NCI-H1694 treated with DMSO at 0.1 percent for 48 hours (cell line): ENCODE measurements at regions not wholly inside any gene's neighbourhood (a gene's known extent, or its start where the extent isn't known, plus 50 kb on each side); places are given as distances from the start of the nearest gene placed in this dataset.

Experiments
- DNase-seq: peaks from one replicate; lab custom pipeline; 2025; lab: John Stamatoyannopoulos, UW

DNA sequence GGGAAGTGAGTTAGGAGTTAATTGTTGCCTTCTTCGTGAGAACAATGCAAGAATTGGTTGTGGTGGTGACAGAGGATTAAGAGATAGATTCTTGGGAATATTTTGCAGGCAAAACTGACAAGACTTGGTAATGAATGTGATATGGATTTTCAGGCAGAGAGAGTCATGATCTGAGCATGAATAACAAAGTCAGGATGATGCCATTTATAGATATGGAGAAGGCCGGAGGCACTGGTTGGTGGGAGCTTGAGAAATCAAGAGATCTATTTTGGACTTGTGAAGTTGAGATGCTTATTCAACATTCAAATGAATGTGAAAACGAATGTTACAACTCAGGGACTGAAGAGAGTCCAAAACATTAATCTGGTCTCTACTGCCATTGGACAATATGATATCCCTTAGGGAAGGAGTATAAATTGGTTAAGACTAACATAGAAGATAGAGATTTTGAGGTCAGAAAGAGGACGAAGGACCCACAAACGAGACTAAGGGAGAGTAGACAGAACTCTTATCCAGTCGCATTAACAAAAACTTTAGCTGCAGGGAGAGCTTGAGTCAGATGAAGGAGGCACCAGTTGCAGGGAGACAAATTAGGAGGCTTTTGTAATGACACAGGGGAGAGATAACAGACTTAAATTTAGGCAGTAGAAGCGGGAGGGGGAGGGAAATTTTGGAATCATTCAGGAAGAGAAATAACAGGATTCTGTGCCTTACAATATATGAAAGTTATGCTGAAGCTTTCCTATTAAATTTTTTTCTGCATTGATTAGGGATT lies 1090.6 kb downstream of the GALC start:
- no peak for DNase-seq

DNA sequence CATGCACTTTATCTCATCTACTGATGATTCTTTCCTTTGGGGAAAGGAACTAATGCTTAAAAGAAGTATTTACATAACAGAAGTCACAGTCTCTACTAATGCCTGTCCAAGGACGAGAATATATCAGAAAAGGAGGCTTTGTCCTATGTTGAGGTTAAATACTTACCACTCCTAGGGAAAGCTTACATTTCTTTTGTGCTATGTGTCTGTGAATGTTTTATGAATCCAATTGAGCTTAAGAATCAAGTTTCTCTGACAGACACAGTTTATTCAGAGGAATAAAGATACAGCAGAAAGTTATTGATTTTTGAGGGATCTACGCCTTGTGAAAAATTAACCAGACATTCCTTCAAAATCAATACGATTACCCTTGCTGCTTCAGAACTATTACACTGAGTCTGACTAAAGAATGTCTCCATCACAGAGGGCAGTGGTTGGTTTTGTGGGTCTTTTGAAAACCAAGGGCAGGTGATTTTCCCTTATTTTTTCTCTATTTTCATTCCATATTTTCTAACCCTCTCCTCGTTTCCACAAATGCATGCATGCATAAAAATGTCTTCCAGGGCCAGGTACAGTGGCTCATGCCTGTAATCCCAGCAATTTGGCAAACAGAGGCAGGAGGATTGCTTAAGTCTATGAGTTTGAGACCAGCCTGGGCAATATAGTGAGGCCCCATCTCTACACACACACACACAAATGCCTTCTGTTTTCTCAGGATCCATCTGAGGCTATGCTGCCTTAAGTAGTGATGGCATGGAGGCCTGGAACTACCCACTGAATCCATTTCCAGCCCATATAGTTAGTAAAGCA lies 1095.1 kb downstream of the GALC start:
- no peak for DNase-seq

DNA sequence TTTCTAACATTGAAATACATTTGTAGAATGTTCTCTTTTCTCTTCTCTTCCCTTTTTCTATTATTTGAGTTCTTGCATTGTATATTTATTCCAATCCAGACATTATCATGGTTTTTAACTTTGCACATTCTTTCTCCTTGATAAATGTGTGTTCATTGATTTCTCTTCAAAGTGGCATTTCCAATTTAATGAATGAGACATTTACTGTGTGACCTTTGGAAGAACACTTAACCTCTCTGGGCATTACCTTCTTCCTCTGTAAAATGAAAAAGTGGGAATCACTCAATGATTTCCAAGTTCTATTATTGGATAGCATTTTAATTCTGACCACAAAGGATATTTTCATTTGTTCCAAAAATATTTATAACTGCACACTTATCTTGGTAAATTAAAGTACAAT lies 1095.8 kb downstream of the GALC start:
- no peak for DNase-seq

DNA sequence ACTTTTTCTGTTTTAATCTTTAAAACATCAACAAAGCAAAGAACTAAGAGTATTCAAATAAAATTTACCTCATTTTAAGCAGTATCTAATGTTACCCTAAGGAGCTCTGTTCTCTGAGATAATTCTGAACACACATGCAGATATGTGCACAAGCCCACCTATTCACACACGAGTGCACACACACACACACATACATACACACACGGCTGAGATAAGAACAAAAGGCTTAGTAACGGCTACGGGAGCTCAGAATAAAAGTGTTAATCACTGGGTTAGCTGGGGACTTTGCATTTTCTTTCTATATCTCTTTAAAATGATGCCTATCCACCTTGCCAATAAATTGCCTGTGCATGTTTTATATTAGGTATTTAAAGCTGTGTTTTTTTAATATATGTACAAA lies 1096.3 kb downstream of the GALC start:
- no peak for DNase-seq

DNA sequence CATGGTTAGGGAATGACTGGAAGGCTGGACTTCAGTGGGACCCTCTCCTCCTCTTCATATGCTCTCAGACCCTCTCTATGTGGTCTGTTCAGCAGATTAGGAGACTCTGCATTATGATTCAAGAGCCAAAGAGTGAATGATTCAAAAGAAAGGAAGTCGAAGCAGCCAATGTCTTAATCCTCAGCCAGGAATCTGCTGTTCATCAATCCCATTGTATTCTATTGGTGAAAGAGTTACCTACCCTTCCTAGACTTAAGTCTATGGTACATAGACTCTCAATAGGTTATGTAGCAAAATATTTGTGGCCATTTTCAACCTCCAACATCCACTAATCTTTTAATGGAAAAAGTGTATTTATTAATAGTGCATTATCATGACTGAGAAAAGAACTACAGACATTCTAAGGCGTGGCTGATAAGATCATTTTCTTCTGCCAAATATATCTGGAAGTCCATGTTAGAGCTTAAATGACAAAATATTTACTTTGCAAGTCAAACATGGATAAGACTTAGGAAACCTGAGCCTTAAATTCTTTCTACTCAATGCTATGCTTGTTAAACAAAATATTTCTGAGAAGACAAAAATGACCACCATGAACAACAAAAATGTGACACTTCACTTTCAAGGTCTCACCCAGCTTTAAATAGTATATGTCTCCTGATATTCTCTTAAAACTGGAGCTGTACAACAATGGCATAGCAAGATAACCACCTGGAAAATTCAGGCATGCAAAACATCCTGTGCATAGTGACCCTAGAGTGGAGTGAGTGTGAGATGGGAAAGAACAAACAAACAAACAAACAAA lies 1100.6 kb downstream of the GALC start:
- DNase-seq = no peak

DNA sequence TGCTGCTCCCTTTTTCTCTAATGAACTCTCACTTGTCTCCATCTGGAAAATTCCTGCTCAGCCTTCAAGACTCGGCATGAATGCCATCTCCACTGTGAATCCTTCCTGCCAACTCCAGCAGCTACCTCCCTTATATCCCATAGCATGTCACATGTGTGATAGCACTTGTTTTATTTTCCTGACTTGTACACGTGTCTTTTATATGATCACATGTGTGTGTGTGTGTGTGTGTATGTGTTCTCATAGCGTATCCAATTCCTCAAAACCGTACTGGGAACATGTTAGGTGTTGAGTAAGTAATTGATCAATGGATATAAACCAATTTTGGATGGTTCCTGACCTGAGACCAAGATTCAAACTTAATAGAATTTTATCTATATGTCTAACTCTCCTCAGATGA lies 1107.7 kb downstream of the GALC start:
- no peak for DNase-seq

DNA sequence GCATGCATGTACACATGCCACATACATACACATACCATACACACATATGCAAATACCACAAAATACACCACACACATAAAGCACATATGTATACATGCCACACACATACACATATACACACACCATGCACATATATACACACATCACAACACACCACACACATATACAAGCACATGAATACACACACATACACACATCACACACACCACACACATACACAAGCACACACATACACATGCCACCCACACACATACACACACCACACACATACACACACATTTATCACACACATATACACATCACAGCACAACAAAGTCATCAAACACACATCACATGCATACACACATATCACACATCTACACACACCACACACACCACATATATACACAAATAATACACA lies 1108.5 kb downstream of the GALC start:
- DNase-seq = no peak

DNA sequence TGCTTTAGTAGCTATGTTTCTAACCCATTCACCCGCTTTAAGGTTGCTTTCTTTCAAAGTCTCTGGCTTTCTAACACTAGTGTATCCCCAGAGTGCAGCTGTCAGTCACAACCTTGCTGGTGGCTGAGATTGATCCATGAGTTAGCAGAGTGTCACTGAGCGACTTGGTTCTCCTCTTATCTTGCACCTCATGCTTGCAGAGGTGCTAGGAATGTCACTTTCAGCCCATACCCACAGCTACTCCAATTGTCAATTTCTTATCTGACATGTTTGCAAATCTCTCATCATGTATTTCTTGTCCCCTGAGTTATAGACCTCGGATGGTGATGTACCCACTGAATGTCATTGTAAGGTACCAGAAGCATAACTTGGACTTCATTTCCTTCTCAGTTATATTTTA lies 1110.2 kb downstream of the GALC start:
- no peak for DNase-seq

DNA sequence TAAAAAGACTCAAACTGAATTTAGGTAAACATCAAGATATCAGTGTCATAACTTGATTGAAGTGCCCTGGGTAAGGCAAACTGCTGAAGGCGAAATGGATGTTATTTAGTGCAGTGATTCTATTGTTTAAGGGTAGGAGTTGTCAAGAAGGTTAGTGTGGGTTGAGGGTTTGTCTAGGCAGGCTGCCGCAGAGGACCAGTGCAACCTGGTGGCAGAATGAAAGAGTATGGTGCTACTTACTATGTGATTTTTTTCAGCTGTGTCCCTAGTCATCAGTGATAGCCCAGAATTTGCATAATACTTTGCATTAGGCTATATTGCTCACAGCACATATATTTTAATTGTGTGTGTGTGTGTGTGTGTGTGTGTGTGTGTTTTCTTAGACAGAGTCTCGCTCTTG lies 1127.0 kb downstream of the GALC start:
- no peak for DNase-seq

DNA sequence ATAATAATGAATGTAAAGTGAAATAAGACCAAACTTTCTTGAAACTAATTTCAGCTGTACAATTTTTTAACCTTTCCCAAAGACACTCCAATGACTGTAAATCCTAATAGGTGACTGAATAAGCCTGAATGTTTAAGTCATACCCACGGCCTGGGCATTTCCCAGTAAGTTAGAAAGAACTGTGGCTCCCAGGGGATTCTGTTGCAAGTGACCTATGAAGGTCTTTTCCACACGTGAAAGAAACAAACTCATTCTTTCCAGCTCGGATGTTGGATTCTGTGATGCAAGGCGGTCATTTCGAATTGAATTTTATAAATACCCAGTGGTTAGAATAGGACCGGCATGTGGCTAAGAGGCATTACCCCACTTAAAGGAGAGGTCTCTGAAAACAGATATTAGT lies 1134.4 kb downstream of the GALC start:
- no peak for DNase-seq

DNA sequence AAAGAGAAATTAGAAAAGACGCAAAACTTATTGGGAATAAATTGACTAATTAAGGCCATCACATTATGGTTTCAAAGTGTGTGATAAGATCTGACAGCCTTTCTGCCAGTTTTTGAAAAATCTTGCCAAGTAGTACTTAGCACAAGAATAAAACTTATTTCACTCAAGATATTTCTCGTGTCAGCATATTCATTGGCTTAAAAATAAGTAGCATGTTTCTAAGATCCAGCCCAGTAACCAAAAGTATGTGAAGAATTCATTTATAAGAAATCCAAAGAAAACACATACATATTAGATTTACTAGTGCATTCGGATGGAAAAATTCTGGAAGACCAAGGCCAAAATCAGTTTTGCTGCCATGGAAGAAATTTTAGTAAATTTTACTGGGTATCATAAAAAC lies 1135.0 kb downstream of the GALC start:
- DNase-seq = no peak

DNA sequence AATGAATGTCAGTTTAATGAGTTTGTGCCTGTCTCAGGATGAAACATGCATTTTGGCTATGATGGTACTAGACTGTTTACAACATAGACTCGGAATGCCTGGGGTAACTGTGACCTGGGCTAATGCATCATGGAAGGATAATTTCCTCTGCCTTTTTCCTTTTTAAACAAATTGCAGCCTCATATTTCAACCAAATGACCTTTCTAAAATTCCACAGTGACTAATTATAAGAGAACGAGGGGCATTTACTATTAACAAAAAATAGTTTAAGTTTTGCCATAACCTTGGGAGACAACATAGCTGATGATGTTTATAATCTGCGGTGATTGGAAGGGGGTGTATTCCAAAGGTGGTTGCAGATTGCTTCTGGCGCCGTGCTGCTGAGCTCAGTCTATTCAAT lies 1140.5 kb downstream of the GALC start:
- DNase-seq = no peak

DNA sequence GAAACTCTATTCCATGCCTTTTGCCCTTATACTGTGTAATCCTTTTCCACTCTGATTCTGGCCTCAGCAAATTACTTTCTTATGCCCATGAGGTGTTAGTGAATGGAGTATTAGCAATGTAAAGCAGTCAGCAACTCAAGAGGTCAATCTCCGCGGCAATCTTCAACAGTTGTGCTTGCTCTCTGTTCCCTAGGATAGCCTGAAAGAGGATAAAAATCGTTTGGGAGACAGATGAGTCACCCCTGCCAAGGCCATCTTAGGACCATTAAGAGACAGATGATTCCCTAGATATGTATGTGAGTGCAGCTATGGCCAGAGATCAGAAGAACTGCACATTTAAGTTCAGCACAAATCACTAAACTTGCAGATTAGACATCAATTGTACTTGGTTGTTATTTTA lies 1145.8 kb downstream of the GALC start:
- DNase-seq = no peak

DNA sequence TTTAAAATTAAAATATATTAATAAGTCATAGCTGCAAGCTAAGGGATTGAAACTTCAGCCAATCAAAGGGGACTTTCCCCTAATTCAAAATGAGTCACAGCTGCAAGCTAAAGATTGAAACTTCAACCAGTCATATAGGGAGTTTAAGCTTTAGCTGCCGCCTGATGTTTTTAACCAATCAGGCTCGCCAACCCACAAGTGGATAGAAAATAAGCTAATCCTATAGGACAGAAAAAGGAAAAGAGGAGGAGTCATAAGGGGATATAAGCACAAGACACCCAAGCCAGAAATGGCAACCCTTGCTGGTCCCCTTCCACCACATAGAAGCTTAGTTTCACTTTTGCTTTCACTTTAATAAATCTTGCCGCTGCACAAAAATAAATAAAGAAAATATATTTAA lies 1154.6 kb downstream of the GALC start:
- DNase-seq = no peak

DNA sequence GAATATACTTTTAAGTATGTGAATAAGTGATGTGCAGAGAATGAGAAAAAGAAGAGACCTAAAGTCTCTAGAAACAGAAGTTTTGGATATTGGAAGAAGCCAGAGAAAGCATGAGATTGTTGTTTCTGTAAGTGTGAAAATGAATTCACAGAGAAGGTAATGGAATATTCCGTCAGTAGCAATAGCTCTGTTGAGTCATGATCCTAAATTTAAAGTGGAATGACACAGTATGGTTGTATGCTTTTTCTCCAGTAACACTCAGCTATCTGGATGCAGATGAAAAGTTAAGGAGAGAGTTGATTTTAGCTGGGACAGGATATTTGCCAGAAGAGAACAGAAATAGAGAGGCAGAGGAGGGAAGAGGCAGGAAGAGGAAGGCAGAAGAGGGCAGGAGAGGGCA lies 1166.3 kb downstream of the GALC start:
- no peak for DNase-seq

DNA sequence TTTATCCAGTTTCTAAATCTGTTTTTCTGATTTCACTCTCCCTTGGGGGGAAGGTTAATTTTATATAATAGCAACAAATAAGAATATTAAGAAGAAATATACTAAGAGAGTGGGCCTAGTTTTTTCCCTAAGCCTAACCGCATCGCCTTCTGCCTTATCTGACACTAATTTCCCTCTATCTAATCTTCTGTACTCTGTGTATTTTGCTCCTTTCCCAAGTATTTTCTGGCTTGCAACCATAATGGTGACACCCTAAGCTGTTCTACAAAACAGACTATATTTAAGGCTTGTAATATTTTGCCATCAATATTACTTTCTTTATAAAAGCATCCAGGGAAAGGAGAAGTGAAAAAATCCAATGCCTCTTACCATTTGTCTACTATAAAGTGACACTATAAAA lies 1168.8 kb downstream of the GALC start:
- DNase-seq = no peak

DNA sequence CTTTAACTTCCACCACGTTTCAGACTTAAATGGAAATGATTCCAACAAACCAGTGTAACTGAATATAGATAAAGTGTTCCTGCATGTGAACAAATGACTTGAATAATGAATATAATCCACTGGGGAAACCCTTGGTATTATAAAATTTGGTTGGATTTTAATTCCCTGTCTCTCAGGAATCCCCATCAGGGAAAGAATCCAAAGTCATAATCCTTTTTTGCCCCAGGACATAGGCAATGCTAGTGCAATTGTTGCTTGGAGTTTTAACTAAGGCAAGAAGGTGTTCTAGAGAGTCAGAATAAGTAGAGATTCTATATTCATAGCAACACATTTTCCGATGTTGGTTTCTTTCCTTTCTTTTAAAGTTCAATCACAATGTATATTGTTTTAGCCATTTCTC lies 1169.4 kb downstream of the GALC start:
- DNase-seq = no peak

DNA sequence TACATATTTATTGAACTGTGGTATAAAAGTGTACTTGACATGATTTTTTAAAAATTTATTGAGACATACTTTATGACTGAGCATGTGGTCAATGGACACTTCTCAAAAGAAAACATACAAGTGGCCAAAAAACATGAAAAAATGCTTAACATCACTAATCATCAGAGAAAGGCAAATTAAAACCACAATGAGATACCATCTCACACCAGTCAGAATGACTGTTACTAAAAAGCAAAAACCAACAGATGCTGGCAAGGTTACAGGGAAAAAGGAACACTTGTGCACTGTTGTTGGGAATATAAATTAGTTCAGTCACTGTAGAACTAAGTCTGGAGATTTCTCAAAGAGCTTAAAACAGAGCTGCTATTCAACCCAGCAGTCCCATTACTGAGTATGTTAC lies 1177.6 kb downstream of the GALC start:
- DNase-seq = no peak

DNA sequence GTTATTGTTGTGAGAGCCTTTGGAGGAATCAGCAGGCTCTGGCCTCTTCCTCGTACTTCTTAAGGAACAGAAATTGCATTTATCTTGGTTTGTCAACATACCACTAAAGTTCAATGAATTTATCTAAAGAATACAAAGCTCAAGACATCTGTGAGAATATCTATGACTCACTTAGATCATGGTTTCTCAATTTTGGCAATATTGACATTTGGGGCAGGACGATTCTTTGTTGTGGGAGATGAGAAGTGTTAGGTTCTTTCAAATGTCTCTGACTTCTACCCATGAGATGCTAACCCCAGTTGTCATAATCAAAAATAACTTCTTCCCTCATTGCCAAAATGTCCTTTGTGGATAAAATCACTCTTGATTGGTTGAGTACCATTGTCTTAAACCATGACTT lies 1190.3 kb downstream of the GALC start:
- DNase-seq = no peak

DNA sequence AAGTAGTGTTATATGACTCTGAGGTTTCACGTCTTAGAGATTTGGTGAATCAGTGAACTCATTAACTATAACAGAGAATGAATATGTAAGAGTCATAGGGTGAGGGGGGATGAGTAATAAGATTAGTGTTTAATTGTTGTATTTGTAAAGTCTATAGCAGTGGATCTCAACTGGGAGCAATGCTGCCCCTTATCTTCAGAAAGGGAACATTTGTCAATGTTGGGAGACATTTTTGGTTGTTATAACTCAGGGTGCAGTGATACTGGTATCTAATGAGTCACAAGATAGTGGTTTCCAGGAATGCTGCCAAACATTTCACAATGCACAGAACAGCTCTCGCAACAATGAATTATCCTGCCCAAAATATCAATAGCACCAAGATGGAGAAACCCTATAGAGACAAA lies 1193.7 kb downstream of the GALC start:
- no peak for DNase-seq

DNA sequence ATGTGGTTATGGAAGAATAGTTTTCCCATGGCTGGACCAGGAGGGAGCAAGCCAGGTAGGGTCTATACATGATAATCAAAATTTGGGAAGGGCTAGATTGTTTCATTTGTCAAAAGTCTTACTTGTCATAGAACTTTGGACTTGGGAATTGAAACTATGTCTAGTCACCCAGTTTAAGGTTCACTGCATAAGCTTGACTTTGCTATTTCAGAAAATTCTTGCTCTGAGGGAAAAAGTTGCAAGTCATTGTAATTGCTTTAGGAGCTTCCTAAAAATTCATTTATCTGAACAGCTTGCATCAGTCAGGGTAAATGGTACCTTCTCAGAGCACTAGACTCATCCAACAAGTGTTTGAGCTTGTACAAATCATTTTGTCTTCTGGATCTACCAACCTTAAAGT lies 1194.7 kb downstream of the GALC start:
- no peak for DNase-seq

DNA sequence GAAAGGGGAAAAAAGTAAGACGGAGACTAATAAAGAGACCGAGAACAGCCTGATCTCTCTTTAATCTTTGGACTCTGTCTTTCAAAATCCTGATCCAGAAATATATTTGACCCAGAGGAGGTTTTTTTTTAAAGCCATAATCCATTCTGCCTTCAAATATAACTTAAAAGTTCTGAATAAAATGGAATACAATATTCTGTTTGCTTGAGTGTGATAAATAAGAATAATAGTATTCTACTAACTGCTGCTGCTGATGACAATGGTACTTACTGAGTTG lies 1196.0 kb downstream of the GALC start:
- no peak for DNase-seq
